ENCODE measurements at regions not wholly inside any gene's neighbourhood (a gene's known extent, or its start where the extent isn't known, plus 50 kb on each side); places are given as distances from the start of the nearest gene placed in this dataset.
"Not testable (repeated sequence)": the region's sequence is repeated elsewhere in the genome, so short reads cannot be mapped to it uniquely, and the experiment has no call there.

- H3K9me3 ChIP-seq (ENCODE audit: control insufficient read depth, insufficient read depth, low read length); H3K27me3 ChIP-seq (ENCODE audit: control insufficient read depth, insufficient read depth, low read length); H3K4me1 ChIP-seq (ENCODE audit: control insufficient read depth, insufficient read depth, low read length); H3K27ac ChIP-seq (ENCODE audit: low read depth, low read length); H3K4me3 ChIP-seq (ENCODE audit: low read depth, low read length); DNase-seq (ENCODE audit: low read depth in 4 of 6, low spot score in 6 of 6); H3K36me3 ChIP-seq (ENCODE audit: control insufficient read depth, insufficient read depth, low read length): not testable (repeated sequence)
- WGBS (ENCODE audit: insufficient coverage) = 25% methylated on average over 6 of the region's 14 CpGs
Measured at GRCh38 chr11:71748965-71749620, 83.9 kb upstream of the DEFB108B start.

- WGBS (ENCODE audit: insufficient coverage) = no CpG with 5 or more reads among the region's 11 CpGs
- not testable (repeated sequence) for H3K27ac ChIP-seq (ENCODE audit: low read depth, low read length)
Measured at GRCh38 chr11:71750908-71751307, 82.1 kb upstream of the DEFB108B start.

DNA sequence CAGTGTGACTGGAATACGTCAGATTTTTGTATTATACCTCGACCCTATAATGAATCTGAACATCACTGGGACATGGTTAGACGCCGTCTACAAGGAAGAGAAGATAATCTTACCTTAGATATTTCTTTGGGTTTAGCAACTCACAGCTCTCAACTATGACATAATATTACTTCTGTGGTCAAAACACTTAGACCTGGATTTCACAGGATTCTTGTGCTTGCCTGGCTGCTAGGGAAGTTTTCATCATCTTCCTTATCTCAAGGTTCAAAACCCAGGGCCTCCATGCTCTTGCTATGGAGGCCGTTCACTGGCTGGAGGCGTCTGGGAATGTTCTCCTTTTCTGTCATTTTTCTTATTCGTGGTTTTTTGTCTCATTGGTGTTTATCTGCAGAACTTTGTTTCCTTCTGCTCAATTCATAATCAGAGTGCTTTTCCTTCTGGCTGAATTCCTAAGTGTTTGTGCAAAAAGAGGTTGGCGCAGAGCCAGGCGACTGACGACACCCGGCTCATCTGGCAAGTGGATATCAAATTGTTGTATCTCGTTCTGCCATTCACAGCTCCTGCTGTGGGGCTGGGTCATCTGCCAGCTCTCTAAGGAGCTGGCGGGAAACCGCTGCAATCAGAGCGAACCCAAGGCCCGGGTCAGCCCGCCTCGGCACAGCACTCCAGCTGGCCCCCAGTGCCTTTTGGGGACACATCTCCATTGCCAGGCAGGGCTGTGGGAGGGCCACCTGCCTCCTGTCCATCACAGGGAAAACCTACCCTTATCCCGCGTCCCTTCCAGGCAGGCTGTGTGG is 68.1 kb upstream of the DEFB108B start:
- H3K36me3 ChIP-seq (ENCODE audit: control insufficient read depth, insufficient read depth, low read length); H3K27me3 ChIP-seq (ENCODE audit: control insufficient read depth, insufficient read depth, low read length); H3K27ac ChIP-seq (ENCODE audit: low read depth, low read length); H3K4me3 ChIP-seq (ENCODE audit: low read depth, low read length); H3K9me3 ChIP-seq (ENCODE audit: control insufficient read depth, insufficient read depth, low read length): not testable (repeated sequence)
- 33% methylated on average over 6 of the region's 20 CpGs for WGBS (ENCODE audit: insufficient coverage)
- DNase-seq (ENCODE audit: low read depth in 4 of 6, low spot score in 6 of 6) = peak in 1 of 6 donors; percentile 43
- peaks cover 10% of the 10 kb centered on the region for H3K4me1 ChIP-seq (ENCODE audit: control insufficient read depth, insufficient read depth, low read length)

More at GRCh38 chr11:71750908-71751307, 82.1 kb upstream of the DEFB108B start:
- not testable (repeated sequence) for DNase-seq (ENCODE audit: low read depth in 4 of 6, low spot score in 6 of 6); H3K36me3 ChIP-seq (ENCODE audit: control insufficient read depth, insufficient read depth, low read length); H3K4me3 ChIP-seq (ENCODE audit: low read depth, low read length); H3K27me3 ChIP-seq (ENCODE audit: control insufficient read depth, insufficient read depth, low read length); H3K9me3 ChIP-seq (ENCODE audit: control insufficient read depth, insufficient read depth, low read length); H3K4me1 ChIP-seq (ENCODE audit: control insufficient read depth, insufficient read depth, low read length)

DNA sequence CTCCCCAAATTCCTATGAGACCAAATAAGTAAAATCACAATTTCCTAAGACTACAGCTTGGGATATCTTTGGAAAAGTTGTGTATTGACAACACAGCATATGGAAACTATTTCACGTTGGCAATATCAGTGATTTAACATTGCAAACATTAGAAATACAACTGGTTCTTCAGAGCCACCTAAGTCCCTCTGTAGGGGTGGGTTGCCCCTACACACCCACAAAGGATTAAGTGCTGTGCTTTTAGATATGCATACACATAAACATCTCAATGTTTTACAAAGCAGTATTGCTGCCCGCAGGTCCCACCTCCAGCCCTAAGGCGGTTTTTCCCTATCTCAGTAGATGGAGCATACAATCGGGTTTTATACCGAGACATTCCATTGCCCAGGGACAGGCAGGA is 66.0 kb upstream of the DEFB108B start:
- not testable (repeated sequence) for H3K36me3 ChIP-seq (ENCODE audit: control insufficient read depth, insufficient read depth, low read length); H3K4me3 ChIP-seq (ENCODE audit: low read depth, low read length); H3K27me3 ChIP-seq (ENCODE audit: control insufficient read depth, insufficient read depth, low read length); H3K27ac ChIP-seq (ENCODE audit: low read depth, low read length); H3K9me3 ChIP-seq (ENCODE audit: control insufficient read depth, insufficient read depth, low read length); DNase-seq (ENCODE audit: low read depth in 4 of 6, low spot score in 6 of 6)
- no CpG with 5 or more reads among the region's 5 CpGs for WGBS (ENCODE audit: insufficient coverage)
- H3K4me1 ChIP-seq (ENCODE audit: control insufficient read depth, insufficient read depth, low read length) = peaks cover 10% of the 10 kb centered on the region

DNA sequence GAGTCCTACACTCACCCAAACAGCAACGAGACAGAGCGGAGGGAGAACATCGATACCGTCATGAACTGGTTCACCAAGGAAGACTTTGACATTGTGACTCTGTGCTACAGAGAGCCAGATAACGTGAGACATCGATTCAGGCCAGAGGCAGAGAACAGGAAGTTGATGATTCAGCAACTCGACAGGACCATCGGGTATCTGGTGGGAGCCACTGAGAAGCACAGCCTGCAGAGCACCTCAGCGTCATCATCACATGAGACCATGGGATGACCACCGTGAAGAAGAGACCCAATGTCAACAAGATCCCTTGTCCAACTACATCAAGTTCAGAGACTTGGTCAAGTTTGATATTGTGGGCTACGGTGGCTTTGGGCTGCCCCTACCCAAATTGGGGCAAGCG is 60.8 kb upstream of the DEFB108B start:
- not testable (repeated sequence) for H3K27me3 ChIP-seq (ENCODE audit: control insufficient read depth, insufficient read depth, low read length); DNase-seq (ENCODE audit: low read depth in 4 of 6, low spot score in 6 of 6); H3K9me3 ChIP-seq (ENCODE audit: control insufficient read depth, insufficient read depth, low read length); H3K4me3 ChIP-seq (ENCODE audit: low read depth, low read length); H3K27ac ChIP-seq (ENCODE audit: low read depth, low read length); H3K36me3 ChIP-seq (ENCODE audit: control insufficient read depth, insufficient read depth, low read length); H3K4me1 ChIP-seq (ENCODE audit: control insufficient read depth, insufficient read depth, low read length)
- 94% methylated on average over 8 of the region's 12 CpGs for WGBS (ENCODE audit: insufficient coverage)

- Histone ChIP-seq H3K9me3 (ENCODE audit: control insufficient read depth, insufficient read depth, low read length) (no peaks in the 10 kb centered on the region), H3K36me3 (ENCODE audit: control insufficient read depth, insufficient read depth, low read length) (peaks cover 4% of the 10 kb centered on the region), H3K27me3 (ENCODE audit: control insufficient read depth, insufficient read depth, low read length) (no peaks in the 10 kb centered on the region), H3K4me1 (ENCODE audit: control insufficient read depth, insufficient read depth, low read length) (peaks cover 4% of the 10 kb centered on the region), H3K27ac (ENCODE audit: low read depth, low read length) (no peak overlapping the region), H3K4me3 (ENCODE audit: low read depth, low read length) (no peak overlapping the region)
- 96% methylated on average over 26 of the region's 30 CpGs for WGBS (ENCODE audit: insufficient coverage)
- no peak for DNase-seq (ENCODE audit: low read depth in 4 of 6, low spot score in 6 of 6)
Measured at GRCh38 chr11:71774603-71775222, 58.3 kb upstream of the DEFB108B start.

GRCh38 chr11:71780116-71780515 is 52.9 kb upstream of the DEFB108B start:
- not testable (repeated sequence) for DNase-seq (ENCODE audit: low read depth in 4 of 6, low spot score in 6 of 6); H3K36me3 ChIP-seq (ENCODE audit: control insufficient read depth, insufficient read depth, low read length); H3K4me1 ChIP-seq (ENCODE audit: control insufficient read depth, insufficient read depth, low read length); H3K4me3 ChIP-seq (ENCODE audit: low read depth, low read length); H3K9me3 ChIP-seq (ENCODE audit: control insufficient read depth, insufficient read depth, low read length); H3K27ac ChIP-seq (ENCODE audit: low read depth, low read length); H3K27me3 ChIP-seq (ENCODE audit: control insufficient read depth, insufficient read depth, low read length)
- 49% methylated on average over 3 of the region's 6 CpGs for WGBS (ENCODE audit: insufficient coverage)

DNA sequence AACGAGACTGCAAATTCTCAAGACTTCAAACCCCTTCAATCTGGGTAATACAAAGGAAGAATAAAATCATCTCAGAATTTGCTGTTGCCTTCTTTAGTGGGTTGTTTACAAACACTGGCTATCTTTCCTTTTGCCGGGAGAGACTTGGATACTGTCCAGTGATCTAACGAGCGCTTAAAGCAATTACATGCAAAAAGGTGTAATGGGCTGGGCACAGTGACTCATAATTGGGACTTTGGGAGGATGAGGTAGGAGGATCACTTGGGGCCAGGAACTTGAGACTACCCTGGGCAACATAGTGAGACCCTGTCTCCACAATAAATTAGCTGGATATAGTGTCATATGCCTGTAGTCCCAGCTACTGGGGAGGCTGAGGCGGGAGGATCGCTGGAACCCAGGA is 52.2 kb upstream of the DEFB108B start:
- H3K4me3 ChIP-seq (ENCODE audit: low read depth, low read length); H3K36me3 ChIP-seq (ENCODE audit: control insufficient read depth, insufficient read depth, low read length); H3K9me3 ChIP-seq (ENCODE audit: control insufficient read depth, insufficient read depth, low read length); H3K27me3 ChIP-seq (ENCODE audit: control insufficient read depth, insufficient read depth, low read length); DNase-seq (ENCODE audit: low read depth in 4 of 6, low spot score in 6 of 6); H3K27ac ChIP-seq (ENCODE audit: low read depth, low read length); H3K4me1 ChIP-seq (ENCODE audit: control insufficient read depth, insufficient read depth, low read length): not testable (repeated sequence)
- 13% methylated on average over 1 of the region's 6 CpGs for WGBS (ENCODE audit: insufficient coverage)

DNA sequence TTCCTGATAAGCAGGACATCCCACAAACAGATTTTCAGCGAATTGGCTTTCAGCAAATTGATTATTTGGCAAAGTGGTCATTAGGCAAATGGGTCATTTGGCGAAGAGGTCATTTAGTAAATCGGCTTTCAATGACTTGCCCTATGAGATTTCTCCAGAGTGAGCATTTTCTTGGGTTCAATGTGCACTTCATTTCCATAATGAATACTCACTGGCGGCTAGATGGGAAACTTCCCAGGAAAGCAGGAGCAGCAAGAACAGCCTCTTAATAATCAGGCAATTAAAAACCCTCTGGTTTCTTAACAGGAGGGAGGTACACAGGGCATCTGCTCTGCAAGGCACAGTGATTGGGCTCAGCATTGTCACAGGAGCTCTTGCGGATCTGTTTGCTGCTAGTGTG is 51.5 kb upstream of the DEFB108B start:
- not testable (repeated sequence) for H3K36me3 ChIP-seq (ENCODE audit: control insufficient read depth, insufficient read depth, low read length); H3K27ac ChIP-seq (ENCODE audit: low read depth, low read length); H3K4me1 ChIP-seq (ENCODE audit: control insufficient read depth, insufficient read depth, low read length); H3K4me3 ChIP-seq (ENCODE audit: low read depth, low read length); H3K27me3 ChIP-seq (ENCODE audit: control insufficient read depth, insufficient read depth, low read length); H3K9me3 ChIP-seq (ENCODE audit: control insufficient read depth, insufficient read depth, low read length)
- DNase-seq (ENCODE audit: low read depth in 4 of 6, low spot score in 6 of 6) = peak in 1 of 6 donors; percentile 71
- WGBS (ENCODE audit: insufficient coverage) = no CpG with 5 or more reads among the region's 5 CpGs

Data from spinal cord (tissue), 9 donors.